WTC11 (cell line): ENCODE measurements at regions not wholly inside any gene's neighbourhood (a gene's known extent, or its start where the extent isn't known, plus 50 kb on each side); places are given as distances from the start of the nearest gene placed in this dataset.

ENCODE experiments used
- ELF4 ChIP-seq: sonication (generic); formaldehyde crosslinking; IDR thresholded peaks from 2 replicates; pipeline ENCODE4 v1.8.1; 2022; ENCODE audit warnings: low read depth, mild to moderate bottlenecking, moderate library complexity, missing genetic modification reagents
- ESRRA ChIP-seq: sonication (generic); formaldehyde crosslinking; IDR thresholded peaks from 2 replicates; pipeline ENCODE4 v1.8.1; 2022; ENCODE audit warnings: mild to moderate bottlenecking, missing genetic modification reagents, borderline replicate concordance
- JUN ChIP-seq: sonication (generic); formaldehyde crosslinking; IDR thresholded peaks from 2 replicates; pipeline ENCODE4 v1.8.0; 2023; ENCODE audit warnings: mild to moderate bottlenecking, missing genetic modification reagents
- NR3C1 ChIP-seq: sonication (generic); formaldehyde crosslinking; conservative IDR thresholded peaks from 2 replicates; pipeline ENCODE4 v1.8.1; 2023; ENCODE audit warnings: low read depth, mild to moderate bottlenecking, missing genetic modification reagents
- RELA ChIP-seq: sonication (generic); formaldehyde crosslinking; IDR thresholded peaks from 2 replicates; pipeline ENCODE4 v1.8.1; 2022; ENCODE audit warnings: missing genetic modification reagents, mild to moderate bottlenecking, borderline replicate concordance
- SP1 ChIP-seq: sonication (generic); formaldehyde crosslinking; conservative IDR thresholded peaks from 2 replicates; pipeline ENCODE4 v1.8.1; 2022; ENCODE audit warnings: missing genetic modification reagents
- TCF7 ChIP-seq: sonication (generic); formaldehyde crosslinking; IDR thresholded peaks from 2 replicates; pipeline ENCODE4 v1.8.0; 2022; ENCODE audit warnings: mild to moderate bottlenecking, low read depth, missing genetic modification reagents, moderate library complexity
- TF ChIP-seq, protein P1 (sequence below): sonication (generic); formaldehyde crosslinking; IDR thresholded peaks from 2 replicates; pipeline ENCODE4 v1.8.0; 2022; ENCODE audit warnings: mild to moderate bottlenecking, missing genetic modification reagents
- TF ChIP-seq, protein P2 (sequence below): fragments of 200-600 bp; IDR thresholded peaks from 2 replicates; pipeline ENCODE4 v1.8.0; 2022; ENCODE audit warnings: antibody characterized with exemption
- TF ChIP-seq, protein P3 (sequence below): sonication (generic); formaldehyde crosslinking; IDR thresholded peaks from 2 replicates; pipeline ENCODE4 v1.8.1; 2023; ENCODE audit warnings: mild to moderate bottlenecking, missing genetic modification reagents
- TF ChIP-seq, protein P4 (sequence below): sonication (generic); formaldehyde crosslinking; IDR thresholded peaks from 2 replicates; pipeline ENCODE4 v1.8.1; 2023; ENCODE audit warnings: mild to moderate bottlenecking, missing genetic modification reagents, moderate library complexity
- TF ChIP-seq, protein P5 (sequence below): sonication (generic); formaldehyde crosslinking; IDR thresholded peaks from 2 replicates; pipeline ENCODE4 v1.8.1; 2023; ENCODE audit warnings: mild to moderate bottlenecking, missing genetic modification reagents, borderline replicate concordance
- TF ChIP-seq, protein P6 (sequence below): sonication (generic); formaldehyde crosslinking; IDR thresholded peaks from 2 replicates; pipeline ENCODE4 v1.8.1; 2023; ENCODE audit warnings: mild to moderate bottlenecking, moderate library complexity, missing genetic modification reagents

GRCh38 chr2:47297767-47298425 lies 71.2 kb upstream of the EPCAM start:
- TF ChIP-seq, protein P1, sequence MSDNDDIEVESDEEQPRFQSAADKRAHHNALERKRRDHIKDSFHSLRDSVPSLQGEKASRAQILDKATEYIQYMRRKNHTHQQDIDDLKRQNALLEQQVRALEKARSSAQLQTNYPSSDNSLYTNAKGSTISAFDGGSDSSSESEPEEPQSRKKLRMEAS: no peak
- TF ChIP-seq ESRRA (CRISPR knock-in tag): no peak
- no peak for TF ChIP-seq SP1 (CRISPR knock-in tag)
- no peak for TF ChIP-seq RELA (CRISPR knock-in tag)
- TF ChIP-seq, protein P2, sequence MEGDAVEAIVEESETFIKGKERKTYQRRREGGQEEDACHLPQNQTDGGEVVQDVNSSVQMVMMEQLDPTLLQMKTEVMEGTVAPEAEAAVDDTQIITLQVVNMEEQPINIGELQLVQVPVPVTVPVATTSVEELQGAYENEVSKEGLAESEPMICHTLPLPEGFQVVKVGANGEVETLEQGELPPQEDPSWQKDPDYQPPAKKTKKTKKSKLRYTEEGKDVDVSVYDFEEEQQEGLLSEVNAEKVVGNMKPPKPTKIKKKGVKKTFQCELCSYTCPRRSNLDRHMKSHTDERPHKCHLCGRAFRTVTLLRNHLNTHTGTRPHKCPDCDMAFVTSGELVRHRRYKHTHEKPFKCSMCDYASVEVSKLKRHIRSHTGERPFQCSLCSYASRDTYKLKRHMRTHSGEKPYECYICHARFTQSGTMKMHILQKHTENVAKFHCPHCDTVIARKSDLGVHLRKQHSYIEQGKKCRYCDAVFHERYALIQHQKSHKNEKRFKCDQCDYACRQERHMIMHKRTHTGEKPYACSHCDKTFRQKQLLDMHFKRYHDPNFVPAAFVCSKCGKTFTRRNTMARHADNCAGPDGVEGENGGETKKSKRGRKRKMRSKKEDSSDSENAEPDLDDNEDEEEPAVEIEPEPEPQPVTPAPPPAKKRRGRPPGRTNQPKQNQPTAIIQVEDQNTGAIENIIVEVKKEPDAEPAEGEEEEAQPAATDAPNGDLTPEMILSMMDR: no peak
- no peak for TF ChIP-seq ELF4 (CRISPR knock-in tag)
- TF ChIP-seq, protein P3, sequence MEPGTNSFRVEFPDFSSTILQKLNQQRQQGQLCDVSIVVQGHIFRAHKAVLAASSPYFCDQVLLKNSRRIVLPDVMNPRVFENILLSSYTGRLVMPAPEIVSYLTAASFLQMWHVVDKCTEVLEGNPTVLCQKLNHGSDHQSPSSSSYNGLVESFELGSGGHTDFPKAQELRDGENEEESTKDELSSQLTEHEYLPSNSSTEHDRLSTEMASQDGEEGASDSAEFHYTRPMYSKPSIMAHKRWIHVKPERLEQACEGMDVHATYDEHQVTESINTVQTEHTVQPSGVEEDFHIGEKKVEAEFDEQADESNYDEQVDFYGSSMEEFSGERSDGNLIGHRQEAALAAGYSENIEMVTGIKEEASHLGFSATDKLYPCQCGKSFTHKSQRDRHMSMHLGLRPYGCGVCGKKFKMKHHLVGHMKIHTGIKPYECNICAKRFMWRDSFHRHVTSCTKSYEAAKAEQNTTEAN (CRISPR knock-in tag): no peak
- TF ChIP-seq, protein P4, sequence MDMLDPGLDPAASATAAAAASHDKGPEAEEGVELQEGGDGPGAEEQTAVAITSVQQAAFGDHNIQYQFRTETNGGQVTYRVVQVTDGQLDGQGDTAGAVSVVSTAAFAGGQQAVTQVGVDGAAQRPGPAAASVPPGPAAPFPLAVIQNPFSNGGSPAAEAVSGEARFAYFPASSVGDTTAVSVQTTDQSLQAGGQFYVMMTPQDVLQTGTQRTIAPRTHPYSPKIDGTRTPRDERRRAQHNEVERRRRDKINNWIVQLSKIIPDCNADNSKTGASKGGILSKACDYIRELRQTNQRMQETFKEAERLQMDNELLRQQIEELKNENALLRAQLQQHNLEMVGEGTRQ (CRISPR knock-in tag): no peak
- no peak for TF ChIP-seq JUN (CRISPR knock-in tag)
- no peak for TF ChIP-seq NR3C1 (CRISPR knock-in tag)
- TF ChIP-seq, protein P5, sequence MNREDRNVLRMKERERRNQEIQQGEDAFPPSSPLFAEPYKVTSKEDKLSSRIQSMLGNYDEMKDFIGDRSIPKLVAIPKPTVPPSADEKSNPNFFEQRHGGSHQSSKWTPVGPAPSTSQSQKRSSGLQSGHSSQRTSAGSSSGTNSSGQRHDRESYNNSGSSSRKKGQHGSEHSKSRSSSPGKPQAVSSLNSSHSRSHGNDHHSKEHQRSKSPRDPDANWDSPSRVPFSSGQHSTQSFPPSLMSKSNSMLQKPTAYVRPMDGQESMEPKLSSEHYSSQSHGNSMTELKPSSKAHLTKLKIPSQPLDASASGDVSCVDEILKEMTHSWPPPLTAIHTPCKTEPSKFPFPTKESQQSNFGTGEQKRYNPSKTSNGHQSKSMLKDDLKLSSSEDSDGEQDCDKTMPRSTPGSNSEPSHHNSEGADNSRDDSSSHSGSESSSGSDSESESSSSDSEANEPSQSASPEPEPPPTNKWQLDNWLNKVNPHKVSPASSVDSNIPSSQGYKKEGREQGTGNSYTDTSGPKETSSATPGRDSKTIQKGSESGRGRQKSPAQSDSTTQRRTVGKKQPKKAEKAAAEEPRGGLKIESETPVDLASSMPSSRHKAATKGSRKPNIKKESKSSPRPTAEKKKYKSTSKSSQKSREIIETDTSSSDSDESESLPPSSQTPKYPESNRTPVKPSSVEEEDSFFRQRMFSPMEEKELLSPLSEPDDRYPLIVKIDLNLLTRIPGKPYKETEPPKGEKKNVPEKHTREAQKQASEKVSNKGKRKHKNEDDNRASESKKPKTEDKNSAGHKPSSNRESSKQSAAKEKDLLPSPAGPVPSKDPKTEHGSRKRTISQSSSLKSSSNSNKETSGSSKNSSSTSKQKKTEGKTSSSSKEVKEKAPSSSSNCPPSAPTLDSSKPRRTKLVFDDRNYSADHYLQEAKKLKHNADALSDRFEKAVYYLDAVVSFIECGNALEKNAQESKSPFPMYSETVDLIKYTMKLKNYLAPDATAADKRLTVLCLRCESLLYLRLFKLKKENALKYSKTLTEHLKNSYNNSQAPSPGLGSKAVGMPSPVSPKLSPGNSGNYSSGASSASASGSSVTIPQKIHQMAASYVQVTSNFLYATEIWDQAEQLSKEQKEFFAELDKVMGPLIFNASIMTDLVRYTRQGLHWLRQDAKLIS (CRISPR knock-in tag): no peak
- no peak for TF ChIP-seq TCF7 (CRISPR knock-in tag)
- TF ChIP-seq, protein P6, sequence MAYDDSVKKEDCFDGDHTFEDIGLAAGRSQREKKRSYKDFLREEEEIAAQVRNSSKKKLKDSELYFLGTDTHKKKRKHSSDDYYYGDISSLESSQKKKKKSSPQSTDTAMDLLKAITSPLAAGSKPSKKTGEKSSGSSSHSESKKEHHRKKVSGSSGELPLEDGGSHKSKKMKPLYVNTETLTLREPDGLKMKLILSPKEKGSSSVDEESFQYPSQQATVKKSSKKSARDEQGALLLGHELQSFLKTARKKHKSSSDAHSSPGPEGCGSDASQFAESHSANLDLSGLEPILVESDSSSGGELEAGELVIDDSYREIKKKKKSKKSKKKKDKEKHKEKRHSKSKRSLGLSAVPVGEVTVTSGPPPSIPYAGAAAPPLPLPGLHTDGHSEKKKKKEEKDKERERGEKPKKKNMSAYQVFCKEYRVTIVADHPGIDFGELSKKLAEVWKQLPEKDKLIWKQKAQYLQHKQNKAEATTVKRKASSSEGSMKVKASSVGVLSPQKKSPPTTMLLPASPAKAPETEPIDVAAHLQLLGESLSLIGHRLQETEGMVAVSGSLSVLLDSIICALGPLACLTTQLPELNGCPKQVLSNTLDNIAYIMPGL (CRISPR knock-in tag): no peak
